ENCODE measurements at regions not wholly inside any gene's neighbourhood (a gene's known extent, or its start where the extent isn't known, plus 50 kb on each side); places are given as distances from the start of the nearest gene placed in this dataset.

DNA sequence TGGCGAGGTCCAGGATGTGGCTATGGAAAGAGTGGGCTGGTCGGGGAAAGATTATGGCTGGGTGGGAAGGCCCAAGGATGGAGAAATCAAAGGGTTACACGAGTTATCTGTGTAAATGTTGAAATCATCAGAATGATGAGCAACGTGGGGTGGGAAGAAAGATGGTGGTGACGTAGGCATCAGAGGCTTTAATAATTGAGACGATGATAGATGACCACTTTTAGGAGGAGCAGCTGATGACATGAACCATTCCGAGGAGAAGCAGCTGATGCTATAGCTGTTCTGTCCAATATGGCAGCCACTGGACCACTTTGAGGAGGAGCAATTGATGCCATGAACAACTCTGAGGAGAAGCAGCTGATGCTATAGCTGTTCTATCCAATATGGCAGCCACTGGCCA, 141.2 kb downstream of the USP31 start:
- TF ChIP-seq CTCF (conservative IDR thresholded peaks at IDR 0.05 in 1 of 2, IDR thresholded peaks at IDR 0.05 in 1 of 2; ENCODE audit: extremely low read depth in 1 of 2, insufficient read depth in 1 of 2, low read depth in 1 of 2, low read length in 2 of 2) (no peak), EZH2 (IDR thresholded peaks at IDR 0.05; ENCODE audit: borderline replicate concordance, low read length) (no peak)

Measured in mammary epithelial cell (primary cell).